SU-DHL-6 (cell line): ENCODE measurements at regions not wholly inside any gene's neighbourhood (a gene's known extent, or its start where the extent isn't known, plus 50 kb on each side); places are given as distances from the start of the nearest gene placed in this dataset.
A peak's percentile ranks its signal among the peaks of the same experiment; 100 is the strongest.

Experiments
- H2AFZ ChIP-seq: fragments of 200-600 bp; sonication (generic); 2 replicates; pipeline ENCODE4 v1.6.1; 2014; ENCODE audit warnings: low read depth, mild to moderate bottlenecking, moderate library complexity, mixed read lengths, antibody characterized with exemption, low read length; ENCODE audit not compliant: severe bottlenecking
- H3F3A ChIP-seq: fragments of 200-600 bp; shearing (Covaris generic); 2 replicates; pipeline ENCODE4 v1.6.0; 2016; ENCODE audit warnings: antibody characterized with exemption, mild to moderate bottlenecking; ENCODE audit not compliant: insufficient read depth
- H3K27ac ChIP-seq: fragments of 200-600 bp; sonication (generic); 2 replicates; pipeline ENCODE4 v1.5.1; 2016; ENCODE audit warnings: low read depth, mild to moderate bottlenecking, low read length, moderate library complexity, mixed read lengths
- H3K27me3 ChIP-seq: fragments of 200-600 bp; sonication (generic), shearing (Covaris generic); 2 replicates; pipeline ENCODE4 v1.6.0; 2014; ENCODE audit warnings: mild to moderate bottlenecking, low read length
- H3K36me3 ChIP-seq: fragments of 200-600 bp; sonication (generic); 2 replicates; pipeline ENCODE4 v1.6.1; 2014; ENCODE audit warnings: mild to moderate bottlenecking, low read length, mixed read lengths
- H3K4me2 ChIP-seq: fragments of 300-600, 200-600 bp; shearing (Covaris generic), sonication (generic); 2 replicates; pipeline ENCODE4 v1.6.0; 2014; ENCODE audit warnings: low read length, low read depth, mild to moderate bottlenecking; ENCODE audit not compliant: poor library complexity, severe bottlenecking
- H3K4me3 ChIP-seq: fragments of 200-600 bp; sonication (generic); 2 replicates; pipeline ENCODE4 v1.5.1; 2014; ENCODE audit warnings: antibody characterized with exemption, low read length, mild to moderate bottlenecking, mixed read lengths; ENCODE audit not compliant: insufficient read depth, poor library complexity, severe bottlenecking
- H3K79me2 ChIP-seq: fragments of 200-600 bp; sonication (generic); 2 replicates; pipeline ENCODE4 v1.6.1; 2014; ENCODE audit warnings: mild to moderate bottlenecking, low read length, moderate library complexity; ENCODE audit not compliant: insufficient read depth
- H3K9ac ChIP-seq: fragments of 200-600 bp; sonication (generic); 2 replicates; pipeline ENCODE4 v1.7.0; 2014; ENCODE audit warnings: mild to moderate bottlenecking, low read length
- H3K9me2 ChIP-seq: fragments of 200-600 bp; sonication (generic); replicated peaks from 2 replicates; pipeline ENCODE4 v1.6.1; 2014; ENCODE audit warnings: low read length; ENCODE audit not compliant: insufficient read depth
- H3K9me3 ChIP-seq: fragments of 200-600 bp; sonication (generic); 2 replicates; pipeline ENCODE4 v1.6.1; 2014; ENCODE audit warnings: low read length, mixed read lengths; ENCODE audit not compliant: insufficient read depth
- H4K20me1 ChIP-seq: fragments of 200-600 bp; sonication (generic); 2 replicates; pipeline ENCODE4 v1.6.1; 2014; ENCODE audit warnings: low read depth, mild to moderate bottlenecking, antibody characterized with exemption, low read length, moderate library complexity, mixed read lengths
- EZH2phosphoT487 ChIP-seq: fragments of 200-600 bp; sonication (generic), shearing (Covaris generic); conservative IDR thresholded peaks from 2 replicates; pipeline ENCODE4 v1.6.1; 2018; ENCODE audit warnings: mild to moderate bottlenecking, antibody characterized with exemption, low read length, moderate library complexity, mixed read lengths
- TF ChIP-seq, protein P1 (sequence below): fragments of 200-600 bp; sonication (generic); IDR thresholded peaks from one replicate; pipeline ENCODE4 v1.5.1; 2017; ENCODE audit warnings: antibody characterized with exemption, mild to moderate bottlenecking, low read length, moderate library complexity; ENCODE audit not compliant: insufficient read depth, poor library complexity, severe bottlenecking

DNA sequence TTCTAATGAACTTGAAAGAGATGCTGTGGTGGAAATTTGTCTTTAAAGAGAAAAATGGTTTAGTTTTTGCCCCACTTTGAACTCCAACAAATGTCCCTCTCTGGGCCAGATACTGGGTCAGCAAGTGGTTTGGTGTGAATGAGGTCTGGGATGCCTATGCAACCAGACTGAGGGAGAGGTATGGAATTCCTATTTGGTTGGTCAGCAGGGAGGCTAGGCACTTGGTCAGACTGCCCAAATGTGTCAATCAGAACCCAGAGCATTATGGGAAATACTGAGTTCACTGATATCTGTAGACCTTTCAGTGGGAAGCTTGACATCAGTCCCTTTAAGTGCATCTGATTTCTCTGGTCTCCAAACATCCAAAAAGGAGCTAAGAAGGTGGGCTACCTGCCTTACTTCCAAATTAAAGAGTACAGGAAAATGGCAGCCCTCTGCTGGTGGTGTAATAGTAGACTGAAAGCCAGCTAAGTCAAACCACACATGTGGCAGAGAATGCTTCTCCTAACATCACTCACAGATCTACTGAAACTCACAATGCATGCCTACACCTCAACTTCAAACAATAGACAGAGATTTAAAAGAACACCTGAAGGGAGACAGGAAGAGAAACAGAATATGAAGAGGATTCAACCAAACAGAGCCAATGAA, 510.1 kb downstream of the PLA2G4A start:
- Histone ChIP-seq H3F3A (no peaks in the 10 kb centered on the region), H3K4me2 (no peak overlapping the region), H3K27me3 (no peaks in the 10 kb centered on the region), H3K36me3 (no peaks in the 10 kb centered on the region), H3K9ac (no peak overlapping the region), H3K4me3 (no peak overlapping the region), H3K79me2 (no peaks in the 10 kb centered on the region), H3K9me2 (no peaks in the 10 kb centered on the region; the same call in 1 of the 2 replicates), H3K27ac (no peak overlapping the region), H3K9me3 (no peaks in the 10 kb centered on the region), H2AFZ (peak overlapping the region; percentile 11), H4K20me1 (no peaks in the 10 kb centered on the region)
- no peak for TF ChIP-seq EZH2phosphoT487
- TF ChIP-seq, protein P1, sequence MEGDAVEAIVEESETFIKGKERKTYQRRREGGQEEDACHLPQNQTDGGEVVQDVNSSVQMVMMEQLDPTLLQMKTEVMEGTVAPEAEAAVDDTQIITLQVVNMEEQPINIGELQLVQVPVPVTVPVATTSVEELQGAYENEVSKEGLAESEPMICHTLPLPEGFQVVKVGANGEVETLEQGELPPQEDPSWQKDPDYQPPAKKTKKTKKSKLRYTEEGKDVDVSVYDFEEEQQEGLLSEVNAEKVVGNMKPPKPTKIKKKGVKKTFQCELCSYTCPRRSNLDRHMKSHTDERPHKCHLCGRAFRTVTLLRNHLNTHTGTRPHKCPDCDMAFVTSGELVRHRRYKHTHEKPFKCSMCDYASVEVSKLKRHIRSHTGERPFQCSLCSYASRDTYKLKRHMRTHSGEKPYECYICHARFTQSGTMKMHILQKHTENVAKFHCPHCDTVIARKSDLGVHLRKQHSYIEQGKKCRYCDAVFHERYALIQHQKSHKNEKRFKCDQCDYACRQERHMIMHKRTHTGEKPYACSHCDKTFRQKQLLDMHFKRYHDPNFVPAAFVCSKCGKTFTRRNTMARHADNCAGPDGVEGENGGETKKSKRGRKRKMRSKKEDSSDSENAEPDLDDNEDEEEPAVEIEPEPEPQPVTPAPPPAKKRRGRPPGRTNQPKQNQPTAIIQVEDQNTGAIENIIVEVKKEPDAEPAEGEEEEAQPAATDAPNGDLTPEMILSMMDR: no peak

DNA sequence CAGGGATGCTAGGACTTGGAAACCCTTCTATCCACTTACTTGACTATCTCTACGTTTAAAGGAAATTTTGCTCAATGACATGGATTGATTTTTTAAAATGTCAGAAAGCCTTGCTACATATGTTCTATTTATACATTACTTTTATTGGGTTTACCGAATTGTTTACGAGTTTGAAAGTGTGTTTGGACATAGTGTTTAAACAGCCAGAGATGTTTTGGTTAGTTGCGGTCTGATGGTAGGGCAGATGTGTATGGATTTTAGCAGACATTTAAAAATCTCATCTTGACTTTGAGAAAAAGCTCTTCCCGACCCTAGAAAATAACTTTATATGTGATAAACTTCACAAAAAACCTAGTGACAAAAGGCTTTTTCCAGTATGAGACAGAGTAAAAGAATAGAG, 513.7 kb downstream of the PLA2G4A start:
- no peak overlapping the region for H2AFZ ChIP-seq
- H3K9ac ChIP-seq: no peak overlapping the region
- H3K9me3 ChIP-seq: no peaks in the 10 kb centered on the region
- no peak overlapping the region for H3K27ac ChIP-seq
- no peaks in the 10 kb centered on the region for H3K27me3 ChIP-seq
- H3K4me3 ChIP-seq: no peak overlapping the region
- no peaks in the 10 kb centered on the region for H3K9me2 ChIP-seq
- H3K4me2 ChIP-seq: no peak overlapping the region
- H3K79me2 ChIP-seq: no peaks in the 10 kb centered on the region
- no peaks in the 10 kb centered on the region for H4K20me1 ChIP-seq
- TF ChIP-seq EZH2phosphoT487: no peak
- TF ChIP-seq, protein P1: no peak
- no peaks in the 10 kb centered on the region for H3F3A ChIP-seq
- no peaks in the 10 kb centered on the region for H3K36me3 ChIP-seq

DNA sequence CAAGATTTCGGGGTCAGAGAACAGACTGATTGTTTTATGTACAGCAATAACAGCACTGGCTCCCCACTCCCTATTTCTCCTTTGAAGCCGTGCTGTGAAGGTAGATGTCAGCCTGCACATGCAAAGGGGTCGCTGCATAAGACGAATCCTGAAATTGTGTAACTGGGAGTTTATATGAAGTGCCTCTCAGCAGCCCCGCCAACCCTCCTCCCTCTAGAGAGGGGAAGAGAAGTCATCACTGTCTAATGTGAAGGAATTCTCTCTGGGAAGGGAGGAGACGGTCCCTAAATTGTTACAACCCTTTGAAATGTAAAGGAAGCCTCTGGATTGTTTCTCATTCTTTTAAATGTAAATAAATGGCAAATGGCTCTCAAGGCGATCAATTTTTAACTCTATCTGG, 545.3 kb downstream of the PLA2G4A start:
- H3K9me2 ChIP-seq: no peaks in the 10 kb centered on the region; the same call in 1 of the 2 replicates
- no peak overlapping the region for H3K27ac ChIP-seq
- TF ChIP-seq, protein P1: no peak
- H3F3A ChIP-seq: no peaks in the 10 kb centered on the region
- no peaks in the 10 kb centered on the region for H3K36me3 ChIP-seq
- no peak overlapping the region for H3K4me3 ChIP-seq
- no peak overlapping the region for H3K9ac ChIP-seq
- no peaks in the 10 kb centered on the region for H3K27me3 ChIP-seq
- no peak overlapping the region for H3K4me2 ChIP-seq
- H3K79me2 ChIP-seq: no peaks in the 10 kb centered on the region
- H2AFZ ChIP-seq: no peak overlapping the region
- no peaks in the 10 kb centered on the region for H4K20me1 ChIP-seq
- H3K9me3 ChIP-seq: no peaks in the 10 kb centered on the region
